IMR-90 (cell line): ENCODE measurements at regions not wholly inside any gene's neighbourhood (a gene's known extent, or its start where the extent isn't known, plus 50 kb on each side); places are given as distances from the start of the nearest gene placed in this dataset.

Experiments used
- CHD1 ChIP-seq: IDR thresholded peaks from 2 replicates; pipeline ENCODE4 v1.6.1; 2012; ENCODE audit warnings: low read depth, low read length, improper control_type of control experiment
- FOS ChIP-seq: fragments of 150-350 bp; IDR thresholded peaks from 2 replicates; pipeline ENCODE4 v1.6.1; 2016; ENCODE audit warnings: low read depth, low read length
- MAZ ChIP-seq: IDR thresholded peaks from 2 replicates; pipeline ENCODE4 v1.6.1; 2012; ENCODE audit warnings: low read depth, mild to moderate bottlenecking, low read length, improper control_type of control experiment, moderate library complexity, borderline replicate concordance
- POLR2A ChIP-seq: IDR thresholded peaks from 2 replicates; pipeline ENCODE4 v1.6.1; 2012; ENCODE audit warnings: mild to moderate bottlenecking, low read depth, low read length
- RAD21 ChIP-seq: IDR thresholded peaks from 2 replicates; pipeline ENCODE4 v1.6.1; 2012; ENCODE audit warnings: low read length, improper control_type of control experiment
- SMC3 ChIP-seq: fragments of 150-350 bp; IDR thresholded peaks from 2 replicates; pipeline ENCODE4 v1.6.1; 2016; ENCODE audit warnings: low read depth, mild to moderate bottlenecking, antibody characterized with exemption, low read length, moderate library complexity
- TF ChIP-seq, protein P1 (sequence below): conservative IDR thresholded peaks from 2 replicates; pipeline ENCODE4 v1.5.1; 2012; ENCODE audit warnings: mild to moderate bottlenecking, low read depth, low read length, improper control_type of control experiment
- TF ChIP-seq, protein P2 (sequence below): fragments of 150-350 bp; IDR thresholded peaks from 2 replicates; pipeline ENCODE4 v1.6.1; 2017; ENCODE audit warnings: mild to moderate bottlenecking, antibody characterized with exemption, low read length, low read depth
- TF ChIP-seq, protein P3 (sequence below): fragments of 150-350 bp; IDR thresholded peaks from 2 replicates; pipeline ENCODE4 v1.6.1; 2016; ENCODE audit warnings: low read depth, mild to moderate bottlenecking, low read length, moderate library complexity, borderline replicate concordance

DNA sequence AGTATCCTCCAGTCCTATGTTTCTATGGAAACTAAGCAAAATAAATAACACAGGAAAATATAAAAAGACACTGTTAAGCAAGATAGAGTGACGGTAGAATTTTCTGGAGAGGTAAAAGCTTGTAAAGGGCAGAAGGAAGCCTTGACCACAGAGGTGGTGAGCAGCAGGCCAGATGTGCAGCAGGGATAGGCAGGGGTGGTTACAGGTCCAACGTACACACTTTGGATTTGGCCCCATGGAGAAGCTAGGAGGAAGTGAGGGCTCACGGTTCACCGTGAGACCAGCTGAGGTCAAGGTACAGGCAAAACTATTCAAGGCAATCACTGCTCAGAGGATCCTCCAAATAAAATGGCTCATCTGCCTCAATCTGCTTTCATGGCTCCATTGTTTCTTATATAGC lies 242.8 kb downstream of the B3GLCT start:
- TF ChIP-seq, protein P1, sequence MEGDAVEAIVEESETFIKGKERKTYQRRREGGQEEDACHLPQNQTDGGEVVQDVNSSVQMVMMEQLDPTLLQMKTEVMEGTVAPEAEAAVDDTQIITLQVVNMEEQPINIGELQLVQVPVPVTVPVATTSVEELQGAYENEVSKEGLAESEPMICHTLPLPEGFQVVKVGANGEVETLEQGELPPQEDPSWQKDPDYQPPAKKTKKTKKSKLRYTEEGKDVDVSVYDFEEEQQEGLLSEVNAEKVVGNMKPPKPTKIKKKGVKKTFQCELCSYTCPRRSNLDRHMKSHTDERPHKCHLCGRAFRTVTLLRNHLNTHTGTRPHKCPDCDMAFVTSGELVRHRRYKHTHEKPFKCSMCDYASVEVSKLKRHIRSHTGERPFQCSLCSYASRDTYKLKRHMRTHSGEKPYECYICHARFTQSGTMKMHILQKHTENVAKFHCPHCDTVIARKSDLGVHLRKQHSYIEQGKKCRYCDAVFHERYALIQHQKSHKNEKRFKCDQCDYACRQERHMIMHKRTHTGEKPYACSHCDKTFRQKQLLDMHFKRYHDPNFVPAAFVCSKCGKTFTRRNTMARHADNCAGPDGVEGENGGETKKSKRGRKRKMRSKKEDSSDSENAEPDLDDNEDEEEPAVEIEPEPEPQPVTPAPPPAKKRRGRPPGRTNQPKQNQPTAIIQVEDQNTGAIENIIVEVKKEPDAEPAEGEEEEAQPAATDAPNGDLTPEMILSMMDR = no peak
- TF ChIP-seq RAD21 (no peak), CHD1 (no peak), POLR2A (no peak), FOS (no peak), SMC3 (no peak), MAZ (no peak)
- TF ChIP-seq, protein P2, sequence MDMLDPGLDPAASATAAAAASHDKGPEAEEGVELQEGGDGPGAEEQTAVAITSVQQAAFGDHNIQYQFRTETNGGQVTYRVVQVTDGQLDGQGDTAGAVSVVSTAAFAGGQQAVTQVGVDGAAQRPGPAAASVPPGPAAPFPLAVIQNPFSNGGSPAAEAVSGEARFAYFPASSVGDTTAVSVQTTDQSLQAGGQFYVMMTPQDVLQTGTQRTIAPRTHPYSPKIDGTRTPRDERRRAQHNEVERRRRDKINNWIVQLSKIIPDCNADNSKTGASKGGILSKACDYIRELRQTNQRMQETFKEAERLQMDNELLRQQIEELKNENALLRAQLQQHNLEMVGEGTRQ = no peak
- TF ChIP-seq, protein P3, sequence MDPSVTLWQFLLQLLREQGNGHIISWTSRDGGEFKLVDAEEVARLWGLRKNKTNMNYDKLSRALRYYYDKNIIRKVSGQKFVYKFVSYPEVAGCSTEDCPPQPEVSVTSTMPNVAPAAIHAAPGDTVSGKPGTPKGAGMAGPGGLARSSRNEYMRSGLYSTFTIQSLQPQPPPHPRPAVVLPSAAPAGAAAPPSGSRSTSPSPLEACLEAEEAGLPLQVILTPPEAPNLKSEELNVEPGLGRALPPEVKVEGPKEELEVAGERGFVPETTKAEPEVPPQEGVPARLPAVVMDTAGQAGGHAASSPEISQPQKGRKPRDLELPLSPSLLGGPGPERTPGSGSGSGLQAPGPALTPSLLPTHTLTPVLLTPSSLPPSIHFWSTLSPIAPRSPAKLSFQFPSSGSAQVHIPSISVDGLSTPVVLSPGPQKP = no peak
